ENCODE measurements at regions not wholly inside any gene's neighbourhood (a gene's known extent, or its start where the extent isn't known, plus 50 kb on each side); places are given as distances from the start of the nearest gene placed in this dataset.

- Histone ChIP-seq H3K4me1 (replicated peaks in 1 of 4; ENCODE audit: control insufficient read depth in 3 of 4, insufficient read depth in 4 of 4, low read length in 3 of 4) (no peaks in the 10 kb centered on the region), H4K8ac (ENCODE audit: extremely low read depth, insufficient read depth, low read length) (no peak overlapping the region), H3K4me2 (ENCODE audit: insufficient read depth in 1 of 2, low read depth in 2 of 2, low read length in 2 of 2) (no peak overlapping the region), H3K27me3 (replicated peaks in 1 of 4; ENCODE audit: control insufficient read depth in 3 of 4, extremely low read depth in 1 of 4, insufficient read depth in 3 of 4, low read length in 3 of 4) (no peaks in the 10 kb centered on the region), H2BK12ac (ENCODE audit: low read depth, low read length) (no peak overlapping the region), H2BK120ac (replicated peaks; ENCODE audit: low read depth, low read length) (no peak overlapping the region), H4K5ac (ENCODE audit: insufficient read length, low read depth, low read length) (no peak overlapping the region), H3K4ac (replicated peaks; ENCODE audit: insufficient read length, low read depth, low read length) (no peak overlapping the region), H2BK5ac (ENCODE audit: low read depth, low read length) (no peak overlapping the region), H2AFZ (ENCODE audit: low read length) (no peak overlapping the region), H3K9ac (replicated peaks in 1 of 4; ENCODE audit: extremely low read depth in 1 of 4, low read depth in 3 of 4, low read length in 3 of 4) (no peak overlapping the region), H3K23ac (ENCODE audit: insufficient read length) (no peak overlapping the region), H3K9me3 (ENCODE audit: insufficient read depth in 2 of 2, low read depth in 1 of 2, low read length in 1 of 2) (peaks cover 2 to 6% of the 10 kb centered on the region in 2 experiments; a peak in 2 of 4 replicates), H2AK5ac (ENCODE audit: low read depth, low read length) (no peak overlapping the region), H3K56ac (replicated peaks; ENCODE audit: insufficient read length, low read depth, low read length) (no peak overlapping the region), H3K36me3 (ENCODE audit: control insufficient read depth in 2 of 4, insufficient read depth in 4 of 4, low read length in 3 of 4) (peaks cover 0 to 2% (median 0%) of the 10 kb centered on the region in 4 experiments; a peak in 2 of 8 replicates), H2BK20ac (ENCODE audit: low read length) (no peak overlapping the region), H3K27ac (ENCODE audit: low read depth, low read length) (no peak overlapping the region), H2BK15ac (ENCODE audit: low read length) (no peak overlapping the region), H3K79me2 (ENCODE audit: control insufficient read depth in 1 of 2, insufficient read depth in 2 of 2, low read length in 2 of 2) (no peaks in the 10 kb centered on the region), H3K14ac (ENCODE audit: insufficient read length) (no peak overlapping the region), H3K23me2 (ENCODE audit: low read depth, low read length) (no peaks in the 10 kb centered on the region), H3K79me1 (ENCODE audit: low read depth, low read length) (no peaks in the 10 kb centered on the region), H4K91ac (replicated peaks; ENCODE audit: insufficient read length, low read length) (no peak overlapping the region), H3K4me3 (ENCODE audit: extremely low read depth in 1 of 4, insufficient read depth in 2 of 4, low read depth in 3 of 4, low read length in 4 of 4) (no peak overlapping the region), H4K20me1 (replicated peaks in 1 of 2; ENCODE audit: control insufficient read depth in 1 of 2, insufficient read depth in 2 of 2, low read length in 2 of 2) (no peaks in the 10 kb centered on the region), H3K18ac (ENCODE audit: extremely low read depth, low read length) (no peak overlapping the region)
- CTCF ChIA-PET (ENCODE audit: partially characterized antibody): interaction anchor here (1.3 to 2.1 kb wide), 2 partner anchors 10 to 13 kb away, joined by 4 to 6 read pairs; no protein-coding TSS in a partner anchor
- FAIRE-seq: no peak
- TF ChIP-seq RAD21 (IDR thresholded peaks at IDR 0.05 in 1 of 2, conservative IDR thresholded peaks at IDR 0.05 in 1 of 2; ENCODE audit: low read depth in 2 of 2, low read length in 2 of 2) (peak in 1 of 2 experiments; percentile 16; a peak in 1 of 4 replicates), JUN (IDR thresholded peaks at IDR 0.05; ENCODE audit: low read depth, low read length) (no peak)
- WGBS, 2 experiments (ENCODE audit: extremely low coverage in 1 of 2, insufficient coverage in 1 of 2, insufficient read length in 1 of 2, insufficient replicate concordance in 2 of 2, low coverage in 1 of 2, low lambda C conversion rate in 2 of 2, missing lambda C conversion rate in 1 of 2): 91% methylated on average over 7 of the region's 7 CpGs; no CpG with 5 or more reads in 1 of the 2 experiments
- POLR2A ChIA-PET (ENCODE audit: partially characterized antibody): no interaction called here
- no peak for DNase-seq (ENCODE audit: low read depth in 1 of 2, low spot score in 2 of 2)
Observed at GRCh38 chr5:53826504-53826903, 266.1 kb downstream of the NDUFS4 start.
